Left lung (tissue), 4 donors: ENCODE measurements at regions not wholly inside any gene's neighbourhood (a gene's known extent, or its start where the extent isn't known, plus 50 kb on each side); places are given as distances from the start of the nearest gene placed in this dataset.

ENCODE experiments used
- ATAC-seq: fragments of 200-7000 bp; cut with Tn5 transposase; one replicate; pipeline ENCODE4 v1.9.1; 2020; ENCODE audit warnings: moderate library complexity
- DNase-seq, 4 donors: peaks; one replicate each; pipeline ENCODE4 v3.0.0-alpha.2; 2013 to 2020
- H3K27ac ChIP-seq, 2 donors: fragments of 200-600 bp; sonication (generic) in 1 of 2; one replicate each; pipeline versions ENCODE4 v1.5.0 to v1.8.0; 2020 to 2021
- H3K27me3 ChIP-seq, 2 donors: fragments of 200-600 bp; sonication (generic) in 1 of 2; one replicate each; pipeline versions ENCODE4 v1.5.0 to v1.8.0; 2020 to 2021
- H3K36me3 ChIP-seq, 2 donors: fragments of 200-600 bp; sonication (generic) in 1 of 2; one replicate each; pipeline versions ENCODE4 v1.5.0 to v1.8.0; 2020 to 2021
- H3K4me1 ChIP-seq, 2 donors: fragments of 200-600 bp; one replicate each; pipeline ENCODE4 v1.8.0; 2021
- H3K4me3 ChIP-seq, 2 donors: fragments of 200-600 bp; sonication (generic) in 1 of 2; one replicate each; pipeline versions ENCODE4 v1.5.0 to v1.8.0; 2020 to 2021; ENCODE audit warnings: mild to moderate bottlenecking in 1 of 2
- H3K9me3 ChIP-seq, 2 donors: fragments of 200-600 bp; sonication (generic) in 1 of 2; one replicate each; pipeline versions ENCODE4 v1.5.0 to v1.8.0; 2020 to 2021
- CTCF ChIP-seq, 2 donors: fragments of 200-600 bp; sonication (generic) in 1 of 2; IDR thresholded peaks; one replicate each; pipeline versions ENCODE4 v1.5.0 to v1.8.0; 2021; ENCODE audit warnings: antibody characterized with exemption in 2 of 2
- intact Hi-C, 2 donors: fragments of 100-400 bp; cut with DNase I; formaldehyde crosslinking; loops; one replicate each; pipeline versions ENCODE4 v1.11.2 to v1.14.2; 2022
- donor health status: DM: no; HTN: yes; CAD: no.
- donor health status: DM: no; HTN: no; CAD: no.

GRCh38 chr14:37787879-37788494 lies 192.6 kb downstream of the TTC6 start:
- Histone ChIP-seq H3K27ac (no peak overlapping the region), H3K4me3 (no peak overlapping the region), H3K36me3 (no peaks in the 10 kb centered on the region), H3K4me1 (no peaks in the 10 kb centered on the region), H3K27me3 (no peaks in the 10 kb centered on the region), H3K9me3 (no peaks in the 10 kb centered on the region)
- intact Hi-C loops = no loop called here
- no peak for ATAC-seq
- DNase-seq = no peak
- no peak for TF ChIP-seq CTCF (IDR thresholded peaks at IDR 0.05)

- no peaks in the 10 kb centered on the region for H3K36me3 ChIP-seq
- H3K4me3 ChIP-seq = no peak overlapping the region
- TF ChIP-seq CTCF (IDR thresholded peaks at IDR 0.05) = no peak
- H3K27me3 ChIP-seq = no peaks in the 10 kb centered on the region
- no peaks in the 10 kb centered on the region for H3K9me3 ChIP-seq
- no peak overlapping the region for H3K27ac ChIP-seq
- ATAC-seq (no peak), DNase-seq (no peak)
- intact Hi-C loops = no loop called here
- H3K4me1 ChIP-seq = no peaks in the 10 kb centered on the region
Measured at GRCh38 chr14:37791384-37792036, 196.1 kb downstream of the TTC6 start.

GRCh38 chr14:37792124-37792523 lies 196.7 kb downstream of the TTC6 start:
- Histone ChIP-seq H3K27ac (no peak overlapping the region), H3K9me3 (no peaks in the 10 kb centered on the region), H3K27me3 (no peaks in the 10 kb centered on the region), H3K4me3 (no peak overlapping the region), H3K4me1 (no peaks in the 10 kb centered on the region), H3K36me3 (no peaks in the 10 kb centered on the region)
- intact Hi-C loops = no loop called here
- TF ChIP-seq CTCF (IDR thresholded peaks at IDR 0.05) = no peak
- ATAC-seq = no peak
- no peak for DNase-seq

GRCh38 chr14:37796703-37797416 lies 201.4 kb downstream of the TTC6 start:
- H3K4me3 ChIP-seq = no peak overlapping the region
- TF ChIP-seq CTCF (IDR thresholded peaks at IDR 0.05) = no peak

GRCh38 chr14:37797675-37798074 lies 202.2 kb downstream of the TTC6 start:
- Histone ChIP-seq H3K4me3 (no peak overlapping the region), H3K9me3 (no peaks in the 10 kb centered on the region), H3K27ac (no peak overlapping the region), H3K36me3 (no peaks in the 10 kb centered on the region), H3K4me1 (no peaks in the 10 kb centered on the region), H3K27me3 (no peaks in the 10 kb centered on the region)
- TF ChIP-seq CTCF (IDR thresholded peaks at IDR 0.05) = no peak
- intact Hi-C loops = no loop called here
- ATAC-seq = no peak
- no peak for DNase-seq

More at GRCh38 chr14:37796703-37797416, 201.4 kb downstream of the TTC6 start:
- Histone ChIP-seq H3K36me3 (no peaks in the 10 kb centered on the region), H3K27ac (no peak overlapping the region), H3K4me1 (no peaks in the 10 kb centered on the region), H3K9me3 (no peaks in the 10 kb centered on the region), H3K27me3 (no peaks in the 10 kb centered on the region)
- intact Hi-C loops = no loop called here
- no peak for DNase-seq
- peak; percentile 32 for ATAC-seq
